ENCODE measurements at regions not wholly inside any gene's neighbourhood (a gene's known extent, or its start where the extent isn't known, plus 50 kb on each side); places are given as distances from the start of the nearest gene placed in this dataset.

GRCh38 chr12:18808221-18808620 lies 70.3 kb downstream of the CAPZA3 start:
- in situ Hi-C loops (cut with MboI; ENCODE audit: low sequenced_read_pairs) (no loop called here), dilution Hi-C loops (cut with HindIII; ENCODE audit: low sequenced_read_pairs, unreplicated experiment) (no loop called here), intact Hi-C loops (cut with micrococcal nuclease) (no loop called here)
- no peaks in the 10 kb centered on the region for H3K4me1 ChIP-seq (ENCODE audit: control insufficient read depth, insufficient read depth, low read length)
- H2BK20ac ChIP-seq (ENCODE audit: low read depth, low read length), result no peak overlapping the region
- no TSS peak for BruUV-seq (replicated peaks)
- no peak overlapping the region for H2BK5ac ChIP-seq (ENCODE audit: low read depth, low read length, poor library complexity, severe bottlenecking)
- H3K9me3 ChIP-seq (ENCODE audit: control insufficient read depth, insufficient read depth, low read length), result no peaks in the 10 kb centered on the region
- no peak overlapping the region for H2AFZ ChIP-seq (replicated peaks; ENCODE audit: low read length, poor library complexity)
- H3K4me3 ChIP-seq (ENCODE audit: insufficient read depth, low read depth, low read length), result no peak overlapping the region
- no peak overlapping the region for H3K56ac ChIP-seq (ENCODE audit: extremely low read depth, insufficient read depth, low read length)
- no peak overlapping the region for H3K4ac ChIP-seq (ENCODE audit: low read depth, low read length)
- no peak overlapping the region for H3K9ac ChIP-seq (ENCODE audit: low read depth, low read length)
- DNase-seq, result no peak
- no peaks in the 10 kb centered on the region for H3K36me3 ChIP-seq (ENCODE audit: control insufficient read depth, insufficient read depth, low read length)
- TF ChIP-seq RCOR1 (IDR thresholded peaks at IDR 0.05; ENCODE audit: insufficient replicate concordance, low read length), result no peak
- TF ChIP-seq CTCF (conservative IDR thresholded peaks at IDR 0.05; ENCODE audit: low read depth, low read length), result no peak
- TF ChIP-seq ELK1 (IDR thresholded peaks at IDR 0.05; ENCODE audit: borderline replicate concordance, low read depth, low read length), result no peak
- H3K14ac ChIP-seq (replicated peaks; ENCODE audit: low read depth, low read length), result no peak overlapping the region
- no peak for ATAC-seq (ENCODE audit: low read depth)
- H2BK15ac ChIP-seq (ENCODE audit: low read depth, low read length), result no peak overlapping the region
- POLR2A ChIA-PET (ENCODE audit: unreplicated experiment), result no interaction called here
- no peaks in the 10 kb centered on the region for H3K27me3 ChIP-seq (ENCODE audit: control insufficient read depth, insufficient read depth, low read length)
- no peak overlapping the region for H2AK9ac ChIP-seq (replicated peaks; ENCODE audit: low read depth, low read length, poor library complexity)
- WGBS, 2 experiments (ENCODE audit: extremely low coverage in 2 of 2, insufficient read length in 1 of 2), result no CpG with 5 or more reads among the region's 2 CpGs
- no peak overlapping the region for H2BK120ac ChIP-seq (ENCODE audit: low read depth, low read length)
- H4K91ac ChIP-seq (ENCODE audit: insufficient read depth, low read depth, low read length), result no peak overlapping the region
- no peak overlapping the region for H4K8ac ChIP-seq (ENCODE audit: low read depth in 2 of 2, low read length in 2 of 2)
- H3K18ac ChIP-seq (ENCODE audit: low read depth, low read length), result no peak overlapping the region
- no peak overlapping the region for H3K27ac ChIP-seq (ENCODE audit: insufficient read depth, low read length)
- CTCF ChIA-PET, result no interaction called here
- no peaks in the 10 kb centered on the region for H3K79me1 ChIP-seq (ENCODE audit: low read depth in 1 of 2, low read length in 2 of 2)
- H4K5ac ChIP-seq (ENCODE audit: low read depth, low read length), result no peak overlapping the region
- no peak overlapping the region for H2AK5ac ChIP-seq (ENCODE audit: low read depth, low read length)
- H3K23ac ChIP-seq (ENCODE audit: low read depth, low read length), result no peak overlapping the region
- H3K4me2 ChIP-seq (ENCODE audit: low read depth, low read length), result no peak overlapping the region
- H4K20me1 ChIP-seq (ENCODE audit: insufficient read depth, low read length), result no peaks in the 10 kb centered on the region
- H3K9me1 ChIP-seq (ENCODE audit: insufficient read depth, low read length), result no peaks in the 10 kb centered on the region

All from IMR-90 (cell line).